ENCODE measurements at regions not wholly inside any gene's neighbourhood (a gene's known extent, or its start where the extent isn't known, plus 50 kb on each side); places are given as distances from the start of the nearest gene placed in this dataset.

GRCh38 chr9:2506321-2506720 is 115.3 kb upstream of the VLDLR start:
- Histone ChIP-seq H3K4me2 (ENCODE audit: low read depth, low read length) (no peak overlapping the region), H2AK9ac (replicated peaks; ENCODE audit: low read depth, low read length, poor library complexity) (no peak overlapping the region), H4K8ac (ENCODE audit: low read depth in 2 of 2, low read length in 2 of 2) (no peak overlapping the region), H4K20me1 (ENCODE audit: insufficient read depth, low read length) (no peaks in the 10 kb centered on the region), H3K4me1 (ENCODE audit: control insufficient read depth, insufficient read depth, low read length) (peaks cover 2% of the 10 kb centered on the region; the same call in 1 of the 2 replicates), H2AK5ac (ENCODE audit: low read depth, low read length) (no peak overlapping the region), H2BK5ac (ENCODE audit: low read depth, low read length, poor library complexity, severe bottlenecking) (no peak overlapping the region), H4K91ac (ENCODE audit: insufficient read depth, low read depth, low read length) (no peak overlapping the region), H3K18ac (ENCODE audit: low read depth, low read length) (no peak overlapping the region), H3K79me1 (ENCODE audit: low read depth in 1 of 2, low read length in 2 of 2) (no peaks in the 10 kb centered on the region), H2BK20ac (ENCODE audit: low read depth, low read length) (no peak overlapping the region), H3K27ac (ENCODE audit: insufficient read depth, low read length) (no peak overlapping the region), H3K14ac (replicated peaks; ENCODE audit: low read depth, low read length) (no peak overlapping the region), H3K9me1 (ENCODE audit: insufficient read depth, low read length) (no peaks in the 10 kb centered on the region), H3K36me3 (ENCODE audit: control insufficient read depth, insufficient read depth, low read length) (no peaks in the 10 kb centered on the region), H3K9me3 (ENCODE audit: control insufficient read depth, insufficient read depth, low read length) (no peaks in the 10 kb centered on the region), H3K9ac (ENCODE audit: low read depth, low read length) (no peak overlapping the region), H2AFZ (replicated peaks; ENCODE audit: low read length, poor library complexity) (no peak overlapping the region), H3K4me3 (ENCODE audit: insufficient read depth, low read depth, low read length) (no peak overlapping the region), H3K23ac (ENCODE audit: low read depth, low read length) (no peak overlapping the region), H3K4ac (ENCODE audit: low read depth, low read length) (no peak overlapping the region), H4K5ac (ENCODE audit: low read depth, low read length) (no peak overlapping the region), H2BK15ac (ENCODE audit: low read depth, low read length) (no peak overlapping the region), H2BK120ac (ENCODE audit: low read depth, low read length) (no peak overlapping the region), H3K27me3 (ENCODE audit: control insufficient read depth, insufficient read depth, low read length) (no peaks in the 10 kb centered on the region), H3K56ac (ENCODE audit: extremely low read depth, insufficient read depth, low read length) (no peak overlapping the region)
- POLR2A ChIA-PET (ENCODE audit: unreplicated experiment) = interaction anchor here (0.6 kb wide), 1 partner anchor 20 kb away, joined by 3 read pairs; no protein-coding TSS in a partner anchor
- ATAC-seq (ENCODE audit: low read depth) = no peak
- dilution Hi-C loops (cut with HindIII; ENCODE audit: low sequenced_read_pairs, unreplicated experiment) (no loop called here), intact Hi-C loops (cut with micrococcal nuclease) (no loop called here), in situ Hi-C loops (cut with MboI; ENCODE audit: low sequenced_read_pairs) (no loop called here)
- WGBS, 2 experiments (ENCODE audit: extremely low coverage in 2 of 2, insufficient read length in 1 of 2) = no CpG with 5 or more reads among the region's 3 CpGs
- DNase-seq = no peak
- no TSS peak for BruUV-seq (replicated peaks)
- CTCF ChIA-PET = no interaction called here
- no peak for TF ChIP-seq CEBPB (IDR thresholded peaks at IDR 0.05; ENCODE audit: low read depth, low read length)

Data from IMR-90 (cell line).